22Rv1 (cell line): ENCODE measurements at regions not wholly inside any gene's neighbourhood (a gene's known extent, or its start where the extent isn't known, plus 50 kb on each side); places are given as distances from the start of the nearest gene placed in this dataset.

Experiments used
- ZFX ChIP-seq: fragments of 450-650 bp; IDR thresholded peaks from 2 replicates; pipeline ENCODE4 v1.6.1; 2017; ENCODE audit warnings: antibody characterized with exemption, borderline replicate concordance
- TF ChIP-seq, protein P1 (sequence below): fragments of 450-650 bp; IDR thresholded peaks from 2 replicates; pipeline ENCODE4 v1.5.1; 2017; ENCODE audit warnings: mild to moderate bottlenecking

DNA sequence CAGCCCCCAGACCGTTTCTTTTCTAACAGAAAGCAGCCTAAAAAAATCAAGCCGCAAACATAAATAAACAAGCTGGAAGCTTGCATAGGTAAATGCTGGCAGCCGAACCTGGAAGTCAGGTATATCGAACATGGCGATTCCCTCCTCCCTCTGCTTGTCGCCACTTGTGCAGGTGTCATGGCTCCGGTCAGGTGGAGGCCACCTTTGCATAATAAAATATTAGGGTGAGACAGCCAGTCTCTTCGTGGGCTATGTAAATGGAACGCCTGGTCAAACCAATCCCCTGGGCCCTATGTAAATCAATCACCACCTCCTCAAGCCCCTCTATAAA is 223.9 kb upstream of the DAAM1 start:
- TF ChIP-seq, protein P1, sequence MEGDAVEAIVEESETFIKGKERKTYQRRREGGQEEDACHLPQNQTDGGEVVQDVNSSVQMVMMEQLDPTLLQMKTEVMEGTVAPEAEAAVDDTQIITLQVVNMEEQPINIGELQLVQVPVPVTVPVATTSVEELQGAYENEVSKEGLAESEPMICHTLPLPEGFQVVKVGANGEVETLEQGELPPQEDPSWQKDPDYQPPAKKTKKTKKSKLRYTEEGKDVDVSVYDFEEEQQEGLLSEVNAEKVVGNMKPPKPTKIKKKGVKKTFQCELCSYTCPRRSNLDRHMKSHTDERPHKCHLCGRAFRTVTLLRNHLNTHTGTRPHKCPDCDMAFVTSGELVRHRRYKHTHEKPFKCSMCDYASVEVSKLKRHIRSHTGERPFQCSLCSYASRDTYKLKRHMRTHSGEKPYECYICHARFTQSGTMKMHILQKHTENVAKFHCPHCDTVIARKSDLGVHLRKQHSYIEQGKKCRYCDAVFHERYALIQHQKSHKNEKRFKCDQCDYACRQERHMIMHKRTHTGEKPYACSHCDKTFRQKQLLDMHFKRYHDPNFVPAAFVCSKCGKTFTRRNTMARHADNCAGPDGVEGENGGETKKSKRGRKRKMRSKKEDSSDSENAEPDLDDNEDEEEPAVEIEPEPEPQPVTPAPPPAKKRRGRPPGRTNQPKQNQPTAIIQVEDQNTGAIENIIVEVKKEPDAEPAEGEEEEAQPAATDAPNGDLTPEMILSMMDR, result no peak
- TF ChIP-seq ZFX, result no peak
